Mucosa of descending colon (tissue), 3 donors: ENCODE measurements at regions not wholly inside any gene's neighbourhood (a gene's known extent, or its start where the extent isn't known, plus 50 kb on each side); places are given as distances from the start of the nearest gene placed in this dataset.

Experiments
- ATAC-seq: fragments of 200-7000 bp; cut with Tn5 transposase; one replicate; pipeline ENCODE4 v1.9.1; 2020; ENCODE audit warnings: mild to moderate bottlenecking, moderate library complexity
- DNase-seq, 3 donors: peaks; one replicate each; pipeline ENCODE4 v3.0.0-alpha.2; 2020
- H3K36me3 ChIP-seq: fragments of 200-600 bp; one replicate; pipeline ENCODE4 v1.8.0; 2021; ENCODE audit warnings: low read depth, mild to moderate bottlenecking
- H3K4me1 ChIP-seq: fragments of 200-600 bp; one replicate; pipeline ENCODE4 v1.8.0; 2021; ENCODE audit warnings: low read depth, mild to moderate bottlenecking
- H3K4me3 ChIP-seq: fragments of 200-600 bp; one replicate; pipeline ENCODE4 v1.8.0; 2021; ENCODE audit warnings: mild to moderate bottlenecking
- H3K9me3 ChIP-seq: fragments of 200-600 bp; one replicate; pipeline ENCODE4 v1.8.0; 2021; ENCODE audit warnings: mild to moderate bottlenecking
- intact Hi-C, 2 donors: fragments of 100-400 bp; cut with DNase I in 1 of 2; cut with micrococcal nuclease in 1 of 2; formaldehyde crosslinking; loops; one replicate each; pipeline versions ENCODE4 v1.11.0 to v1.11.1; 2022; cut with DNase I, micrococcal nuclease
- TF ChIP-seq, protein P1 (sequence below): fragments of 200-600 bp; IDR thresholded peaks from one replicate; pipeline ENCODE4 v1.8.0; 2022; ENCODE audit warnings: antibody characterized with exemption, mild to moderate bottlenecking
- donor health status: DM: no; HTN: no; CAD: no; lungs with moderate emphysema.
- donor health status: DM: no; HTN: no; CAD: no.
- donor health status: DM: no; HTN: yes; CAD: no.

DNA sequence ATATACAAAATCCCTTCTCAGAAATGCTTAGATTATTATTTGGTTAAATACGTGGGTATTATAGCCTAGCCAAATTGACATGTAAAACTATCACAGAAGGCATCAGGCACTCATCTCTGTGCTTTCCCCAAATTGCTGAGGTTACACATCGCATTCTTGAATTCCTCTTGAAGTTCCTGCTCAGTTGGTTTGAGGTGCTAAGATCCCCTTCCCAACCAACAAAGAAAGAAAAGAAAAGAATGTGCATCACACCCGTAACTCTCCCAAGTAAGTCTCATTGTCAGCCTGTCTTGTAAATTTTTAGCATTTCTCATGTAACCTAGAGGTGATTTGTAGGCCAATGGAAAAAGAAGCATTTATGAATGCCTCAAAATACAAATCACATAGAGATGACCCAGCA lies 539.2 kb upstream of the PRMT6 start:
- no peak for DNase-seq
- Histone ChIP-seq H3K4me3 (no peak overlapping the region), H3K9me3 (no peaks in the 10 kb centered on the region), H3K4me1 (no peaks in the 10 kb centered on the region), H3K36me3 (no peaks in the 10 kb centered on the region)
- TF ChIP-seq, protein P1, sequence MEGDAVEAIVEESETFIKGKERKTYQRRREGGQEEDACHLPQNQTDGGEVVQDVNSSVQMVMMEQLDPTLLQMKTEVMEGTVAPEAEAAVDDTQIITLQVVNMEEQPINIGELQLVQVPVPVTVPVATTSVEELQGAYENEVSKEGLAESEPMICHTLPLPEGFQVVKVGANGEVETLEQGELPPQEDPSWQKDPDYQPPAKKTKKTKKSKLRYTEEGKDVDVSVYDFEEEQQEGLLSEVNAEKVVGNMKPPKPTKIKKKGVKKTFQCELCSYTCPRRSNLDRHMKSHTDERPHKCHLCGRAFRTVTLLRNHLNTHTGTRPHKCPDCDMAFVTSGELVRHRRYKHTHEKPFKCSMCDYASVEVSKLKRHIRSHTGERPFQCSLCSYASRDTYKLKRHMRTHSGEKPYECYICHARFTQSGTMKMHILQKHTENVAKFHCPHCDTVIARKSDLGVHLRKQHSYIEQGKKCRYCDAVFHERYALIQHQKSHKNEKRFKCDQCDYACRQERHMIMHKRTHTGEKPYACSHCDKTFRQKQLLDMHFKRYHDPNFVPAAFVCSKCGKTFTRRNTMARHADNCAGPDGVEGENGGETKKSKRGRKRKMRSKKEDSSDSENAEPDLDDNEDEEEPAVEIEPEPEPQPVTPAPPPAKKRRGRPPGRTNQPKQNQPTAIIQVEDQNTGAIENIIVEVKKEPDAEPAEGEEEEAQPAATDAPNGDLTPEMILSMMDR = no peak
- ATAC-seq = no peak
- intact Hi-C loops = no loop called here

DNA sequence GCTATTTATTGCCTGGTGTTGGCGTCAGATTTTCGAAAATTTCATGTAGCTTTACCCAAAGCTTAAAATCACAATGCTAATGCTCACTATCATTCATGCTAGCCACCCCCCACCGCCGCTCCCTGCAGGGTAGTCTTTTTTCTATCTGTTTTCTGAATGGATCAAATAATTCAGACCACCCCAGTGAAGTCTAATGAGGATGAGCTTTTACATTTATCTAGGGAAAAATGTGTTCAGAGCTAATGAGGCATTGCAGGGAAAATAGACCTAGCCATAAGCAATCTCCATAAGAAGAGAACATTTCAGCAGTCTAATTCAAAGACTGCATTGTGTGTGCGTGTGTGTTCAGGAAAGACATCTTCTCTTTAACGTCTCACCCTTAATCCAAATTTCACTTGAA lies 533.0 kb upstream of the PRMT6 start:
- ATAC-seq (no peak), DNase-seq (no peak)
- Histone ChIP-seq H3K4me1 (no peaks in the 10 kb centered on the region), H3K4me3 (no peak overlapping the region), H3K9me3 (no peaks in the 10 kb centered on the region), H3K36me3 (no peaks in the 10 kb centered on the region)
- TF ChIP-seq, protein P1 = no peak
- intact Hi-C loops = no loop called here

DNA sequence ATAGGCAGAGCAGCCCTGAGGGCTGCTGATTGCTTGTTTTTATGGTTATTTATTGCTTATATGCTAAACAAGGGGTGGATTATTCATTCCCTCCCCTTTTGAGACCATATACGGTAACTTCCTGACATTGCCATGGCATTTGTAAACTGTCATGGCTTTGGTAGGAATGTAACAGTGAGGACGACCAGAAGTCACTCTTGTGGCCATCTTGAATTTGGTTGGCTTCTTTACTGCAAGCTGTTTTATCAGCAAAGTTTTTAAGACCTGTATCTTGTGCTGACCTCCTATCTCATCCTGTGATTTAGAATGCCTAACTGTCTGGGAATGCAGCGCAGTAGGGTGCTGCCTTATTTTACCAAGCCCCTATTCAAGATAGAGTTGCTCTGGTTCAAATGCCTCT lies 531.8 kb upstream of the PRMT6 start:
- H3K9me3 ChIP-seq = no peaks in the 10 kb centered on the region
- ATAC-seq (no peak), DNase-seq (no peak)
- TF ChIP-seq, protein P1 = no peak
- H3K4me3 ChIP-seq = no peak overlapping the region
- intact Hi-C loops = no loop called here
- H3K36me3 ChIP-seq = no peaks in the 10 kb centered on the region
- no peaks in the 10 kb centered on the region for H3K4me1 ChIP-seq

DNA sequence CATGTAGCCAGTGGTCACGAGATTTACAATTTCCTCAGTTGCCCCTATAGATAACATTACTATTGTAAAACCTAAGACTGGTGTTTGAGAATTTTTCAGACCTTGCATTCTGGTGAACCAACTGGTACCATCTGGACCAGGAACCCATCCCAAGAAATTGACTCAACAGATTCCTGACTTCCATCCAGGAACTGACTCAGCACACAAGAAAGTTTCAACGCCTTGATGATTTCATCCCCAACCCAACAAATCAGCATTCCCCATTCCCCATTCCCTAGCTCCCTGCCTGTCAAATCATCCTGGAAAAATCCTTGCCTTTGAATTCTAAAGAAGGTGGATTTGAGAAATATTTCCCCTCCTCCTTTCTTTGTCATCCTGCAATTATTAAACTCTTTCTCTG lies 529.8 kb upstream of the PRMT6 start:
- intact Hi-C loops = no loop called here
- Histone ChIP-seq H3K4me3 (no peak overlapping the region), H3K9me3 (no peaks in the 10 kb centered on the region), H3K36me3 (no peaks in the 10 kb centered on the region), H3K4me1 (no peaks in the 10 kb centered on the region)
- ATAC-seq (no peak), DNase-seq (no peak)
- TF ChIP-seq, protein P1 = no peak

DNA sequence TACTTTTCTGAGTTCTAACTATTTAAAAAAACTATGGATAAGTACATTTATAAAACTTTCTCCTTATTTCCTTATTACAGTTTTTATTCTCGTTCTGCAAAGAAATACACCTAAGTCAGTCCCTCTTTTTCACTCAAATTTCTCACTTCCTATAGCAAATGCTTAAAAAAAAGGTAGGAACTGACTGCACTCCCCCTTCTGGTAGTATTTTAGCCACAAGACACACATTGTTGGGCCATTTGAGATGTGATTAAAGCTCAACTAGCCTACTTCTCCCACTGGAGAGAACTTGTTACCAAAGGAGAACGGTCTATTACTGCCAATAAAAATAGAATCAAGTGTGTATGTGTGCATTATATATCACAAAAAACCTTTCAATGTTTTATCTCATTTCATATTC lies 521.9 kb upstream of the PRMT6 start:
- Histone ChIP-seq H3K9me3 (no peaks in the 10 kb centered on the region), H3K36me3 (no peaks in the 10 kb centered on the region), H3K4me1 (no peaks in the 10 kb centered on the region), H3K4me3 (no peak overlapping the region)
- intact Hi-C loops = no loop called here
- DNase-seq (no peak), ATAC-seq (no peak)
- TF ChIP-seq, protein P1 = no peak

DNA sequence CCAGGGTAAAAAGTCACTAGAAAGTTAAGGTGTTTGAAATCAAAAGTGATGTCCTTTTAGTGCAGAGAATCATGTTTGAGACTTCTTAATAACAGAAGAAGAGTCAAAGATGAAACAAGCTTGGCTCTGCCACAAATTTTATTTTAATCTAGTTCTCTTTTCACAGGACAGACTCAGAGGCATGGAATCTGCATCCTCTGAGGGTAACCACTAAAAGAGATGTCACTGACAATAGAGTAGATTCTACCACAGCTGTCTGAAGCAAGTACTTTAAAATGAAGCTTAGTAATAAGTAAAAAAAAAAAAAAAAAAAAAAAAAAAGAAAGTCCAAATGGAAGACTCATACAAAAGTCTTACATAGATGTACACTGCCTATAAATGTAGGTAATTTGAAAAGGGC lies 519.7 kb upstream of the PRMT6 start:
- no peak for ATAC-seq
- no peak for DNase-seq
- Histone ChIP-seq H3K4me3 (no peak overlapping the region), H3K36me3 (no peaks in the 10 kb centered on the region), H3K9me3 (peaks cover 18% of the 10 kb centered on the region), H3K4me1 (no peaks in the 10 kb centered on the region)
- intact Hi-C loops = no loop called here
- TF ChIP-seq, protein P1 = no peak
